ENCODE measurements at regions not wholly inside any gene's neighbourhood (a gene's known extent, or its start where the extent isn't known, plus 50 kb on each side); places are given as distances from the start of the nearest gene placed in this dataset.

GRCh38 chr5:171651102-171651501, 134.5 kb upstream of the SMIM23 start:
- TF ChIP-seq, protein P1, sequence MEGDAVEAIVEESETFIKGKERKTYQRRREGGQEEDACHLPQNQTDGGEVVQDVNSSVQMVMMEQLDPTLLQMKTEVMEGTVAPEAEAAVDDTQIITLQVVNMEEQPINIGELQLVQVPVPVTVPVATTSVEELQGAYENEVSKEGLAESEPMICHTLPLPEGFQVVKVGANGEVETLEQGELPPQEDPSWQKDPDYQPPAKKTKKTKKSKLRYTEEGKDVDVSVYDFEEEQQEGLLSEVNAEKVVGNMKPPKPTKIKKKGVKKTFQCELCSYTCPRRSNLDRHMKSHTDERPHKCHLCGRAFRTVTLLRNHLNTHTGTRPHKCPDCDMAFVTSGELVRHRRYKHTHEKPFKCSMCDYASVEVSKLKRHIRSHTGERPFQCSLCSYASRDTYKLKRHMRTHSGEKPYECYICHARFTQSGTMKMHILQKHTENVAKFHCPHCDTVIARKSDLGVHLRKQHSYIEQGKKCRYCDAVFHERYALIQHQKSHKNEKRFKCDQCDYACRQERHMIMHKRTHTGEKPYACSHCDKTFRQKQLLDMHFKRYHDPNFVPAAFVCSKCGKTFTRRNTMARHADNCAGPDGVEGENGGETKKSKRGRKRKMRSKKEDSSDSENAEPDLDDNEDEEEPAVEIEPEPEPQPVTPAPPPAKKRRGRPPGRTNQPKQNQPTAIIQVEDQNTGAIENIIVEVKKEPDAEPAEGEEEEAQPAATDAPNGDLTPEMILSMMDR (IDR thresholded peaks at IDR 0.05; ENCODE audit: insufficient read depth, low read length, poor library complexity, severe bottlenecking), result no peak
- TF ChIP-seq EZH2phosphoT487 (conservative IDR thresholded peaks at IDR 0.05; ENCODE audit: low read length), result no peak
